Activated CD4-positive, alpha-beta T cell treated with anti-CD3 and anti-CD28 coated beads, Interleukin-2, amount 10 ng/mL, durations not matched to agents 7 days and 5 days (primary cell): ENCODE measurements at regions not wholly inside any gene's neighbourhood (a gene's known extent, or its start where the extent isn't known, plus 50 kb on each side); places are given as distances from the start of the nearest gene placed in this dataset.

Experiments
- CTCF ChIA-PET: fragments of 350-600 bp; sonication (Branson Sonifier 250); formaldehyde crosslinking; loops from one replicate; lab custom pipeline; 2021; ENCODE audit warnings: antibody characterized with exemption; lab: Charles Lee
- POLR2A ChIA-PET: fragments of 350-600 bp; sonication (Branson Sonifier 250); formaldehyde crosslinking; loops from one replicate; lab custom pipeline; 2021; ENCODE audit warnings: antibody characterized with exemption; lab: Charles Lee
- DNase-seq: peaks from one replicate; pipeline ENCODE4 v3.0.0-alpha.2; 2020
- H3K27ac Mint-ChIP-seq: one replicate; pipeline ENCODE4 v1.8.0; 2021; ENCODE audit warnings: mild to moderate bottlenecking, moderate library complexity, mixed read lengths
- H3K27me3 Mint-ChIP-seq: one replicate; pipeline ENCODE4 v1.8.0; 2021; ENCODE audit warnings: mixed read lengths
- H3K36me3 Mint-ChIP-seq: one replicate; pipeline ENCODE4 v1.8.0; 2021; ENCODE audit warnings: low read depth, mixed read lengths
- H3K4me1 Mint-ChIP-seq: one replicate; pipeline ENCODE4 v1.8.0; 2021; ENCODE audit warnings: mixed read lengths
- H3K4me3 Mint-ChIP-seq: one replicate; pipeline ENCODE4 v1.8.0; 2021; ENCODE audit warnings: mild to moderate bottlenecking, moderate library complexity, mixed read lengths
- H3K9me3 Mint-ChIP-seq: one replicate; pipeline ENCODE4 v1.8.0; 2021; ENCODE audit warnings: mixed read lengths

GRCh38 chr9:90986161-90986560 lies 184.5 kb downstream of the SYK start:
- Mint-ChIP-seq H3K4me1 (no peaks in the 10 kb centered on the region), H3K36me3 (no peaks in the 10 kb centered on the region), H3K27me3 (peaks cover 5% of the 10 kb centered on the region), H3K9me3 (no peaks in the 10 kb centered on the region), H3K27ac (no peak overlapping the region), H3K4me3 (no peak overlapping the region)
- no peak for DNase-seq
- POLR2A ChIA-PET: no interaction called here
- CTCF ChIA-PET: interaction anchor here (1.2 kb wide), 1 partner anchor 19 kb away, joined by 3 read pairs; no protein-coding TSS in a partner anchor

- H3K4me1 Mint-ChIP-seq: no peaks in the 10 kb centered on the region
- ChIA-PET CTCF (no interaction called here), POLR2A (no interaction called here)
- no peaks in the 10 kb centered on the region for H3K9me3 Mint-ChIP-seq
- H3K27ac Mint-ChIP-seq: no peak overlapping the region
- no peak overlapping the region for H3K4me3 Mint-ChIP-seq
- H3K27me3 Mint-ChIP-seq: peaks cover 8% of the 10 kb centered on the region
- H3K36me3 Mint-ChIP-seq: no peaks in the 10 kb centered on the region
- no peak for DNase-seq
Measured at GRCh38 chr9:90987566-90987965, 185.9 kb downstream of the SYK start.

- no peak for DNase-seq
- POLR2A ChIA-PET: no interaction called here
- H3K27me3 Mint-ChIP-seq: peaks cover 8% of the 10 kb centered on the region
- CTCF ChIA-PET: no interaction called here
- no peaks in the 10 kb centered on the region for H3K36me3 Mint-ChIP-seq
- H3K4me1 Mint-ChIP-seq: no peaks in the 10 kb centered on the region
- H3K9me3 Mint-ChIP-seq: no peaks in the 10 kb centered on the region
- H3K27ac Mint-ChIP-seq: no peak overlapping the region
- no peak overlapping the region for H3K4me3 Mint-ChIP-seq
Measured at GRCh38 chr9:90988318-90988717, 186.7 kb downstream of the SYK start.

- ChIA-PET POLR2A (no interaction called here), CTCF (interaction anchor here (0.6 to 1.2 kb wide), 3 partner anchors 9 to 394 kb away, joined by 3 read pairs; no protein-coding TSS in a partner anchor)
- H3K27me3 Mint-ChIP-seq: peaks cover 22% of the 10 kb centered on the region
- H3K4me3 Mint-ChIP-seq: no peak overlapping the region
- peaks cover 3% of the 10 kb centered on the region for H3K9me3 Mint-ChIP-seq
- no peak overlapping the region for H3K27ac Mint-ChIP-seq
- no peak for DNase-seq
- no peaks in the 10 kb centered on the region for H3K36me3 Mint-ChIP-seq
- no peaks in the 10 kb centered on the region for H3K4me1 Mint-ChIP-seq
Measured at GRCh38 chr9:90991953-90992352, 190.3 kb downstream of the SYK start.

- DNase-seq: no peak
- ChIA-PET POLR2A (no interaction called here), CTCF (interaction anchor here (1.1 kb wide), 1 partner anchor 32 kb away, joined by 3 read pairs; no protein-coding TSS in a partner anchor)
- Mint-ChIP-seq H3K4me1 (no peaks in the 10 kb centered on the region), H3K36me3 (no peaks in the 10 kb centered on the region), H3K4me3 (no peak overlapping the region), H3K27ac (no peak overlapping the region), H3K27me3 (peaks cover 18% of the 10 kb centered on the region), H3K9me3 (peaks cover 3% of the 10 kb centered on the region)
Measured at GRCh38 chr9:90995516-90995915, 193.9 kb downstream of the SYK start.

GRCh38 chr9:90996154-90997065 lies 194.8 kb downstream of the SYK start:
- Mint-ChIP-seq H3K27ac (no peak overlapping the region), H3K27me3 (peaks cover 14% of the 10 kb centered on the region), H3K36me3 (peaks cover 1% of the 10 kb centered on the region), H3K4me3 (no peak overlapping the region), H3K9me3 (peaks cover 3% of the 10 kb centered on the region), H3K4me1 (no peaks in the 10 kb centered on the region)
- ChIA-PET CTCF (interaction anchor here (1.1 kb wide), 1 partner anchor 32 kb away, joined by 3 read pairs; no protein-coding TSS in a partner anchor), POLR2A (no interaction called here)
- no peak for DNase-seq

- POLR2A ChIA-PET: no interaction called here
- DNase-seq: no peak
- H3K27ac Mint-ChIP-seq: no peak overlapping the region
Measured at GRCh38 chr9:90998573-90998972, 197.0 kb downstream of the SYK start.

GRCh38 chr9:90999425-91000397 lies 198.1 kb downstream of the SYK start:
- H3K36me3 Mint-ChIP-seq: peaks cover 2% of the 10 kb centered on the region
- H3K27ac Mint-ChIP-seq: no peak overlapping the region
- DNase-seq: no peak
- peaks cover 11% of the 10 kb centered on the region for H3K27me3 Mint-ChIP-seq
- ChIA-PET POLR2A (no interaction called here), CTCF (interaction anchor here (0.6 to 1.0 kb wide), 3 partner anchors 9 to 612 kb away, joined by 3 read pairs; no protein-coding TSS in a partner anchor)
- H3K4me3 Mint-ChIP-seq: no peak overlapping the region
- H3K4me1 Mint-ChIP-seq: no peaks in the 10 kb centered on the region
- H3K9me3 Mint-ChIP-seq: no peaks in the 10 kb centered on the region

More at GRCh38 chr9:90998573-90998972, 197.0 kb downstream of the SYK start:
- Mint-ChIP-seq H3K4me1 (no peaks in the 10 kb centered on the region), H3K9me3 (peaks cover 3% of the 10 kb centered on the region), H3K36me3 (peaks cover 2% of the 10 kb centered on the region), H3K4me3 (no peak overlapping the region), H3K27me3 (peaks cover 15% of the 10 kb centered on the region)
- CTCF ChIA-PET: no interaction called here

- Mint-ChIP-seq H3K27me3 (peaks cover 3% of the 10 kb centered on the region), H3K9me3 (no peaks in the 10 kb centered on the region), H3K4me3 (no peak overlapping the region), H3K36me3 (peaks cover 2% of the 10 kb centered on the region), H3K27ac (no peak overlapping the region), H3K4me1 (no peaks in the 10 kb centered on the region)
- no peak for DNase-seq
- POLR2A ChIA-PET: no interaction called here
- CTCF ChIA-PET: interaction anchor here (0.9 kb wide), 1 partner anchor 9 kb away, joined by 3 read pairs; no protein-coding TSS in a partner anchor
Measured at GRCh38 chr9:91001146-91001611, 199.6 kb downstream of the SYK start.

GRCh38 chr9:91004484-91004883 lies 202.9 kb downstream of the SYK start:
- H3K27me3 Mint-ChIP-seq: peaks cover 6% of the 10 kb centered on the region
- ChIA-PET POLR2A (no interaction called here), CTCF (interaction anchor here (1.5 kb wide), 1 partner anchor 14 kb away, joined by 3 read pairs; no protein-coding TSS in a partner anchor)
- H3K9me3 Mint-ChIP-seq: no peaks in the 10 kb centered on the region
- H3K36me3 Mint-ChIP-seq: peaks cover 2% of the 10 kb centered on the region
- H3K4me1 Mint-ChIP-seq: no peaks in the 10 kb centered on the region
- no peak overlapping the region for H3K27ac Mint-ChIP-seq
- no peak for DNase-seq
- H3K4me3 Mint-ChIP-seq: no peak overlapping the region

GRCh38 chr9:91004992-91005391 lies 203.4 kb downstream of the SYK start:
- H3K27ac Mint-ChIP-seq: no peak overlapping the region
- H3K27me3 Mint-ChIP-seq: peaks cover 6% of the 10 kb centered on the region
- H3K9me3 Mint-ChIP-seq: no peaks in the 10 kb centered on the region
- ChIA-PET POLR2A (no interaction called here), CTCF (interaction anchor here (0.8 kb wide), 1 partner anchor 24 kb away, joined by 3 read pairs; no protein-coding TSS in a partner anchor)
- H3K4me3 Mint-ChIP-seq: no peak overlapping the region
- no peak for DNase-seq
- peaks cover 2% of the 10 kb centered on the region for H3K36me3 Mint-ChIP-seq
- no peaks in the 10 kb centered on the region for H3K4me1 Mint-ChIP-seq

GRCh38 chr9:91006046-91006445 lies 204.4 kb downstream of the SYK start:
- DNase-seq: no peak

More at GRCh38 chr9:91006046-91006445, 204.4 kb downstream of the SYK start:
- POLR2A ChIA-PET: no interaction called here
- no peak overlapping the region for H3K4me3 Mint-ChIP-seq
- no peaks in the 10 kb centered on the region for H3K4me1 Mint-ChIP-seq
- peaks cover 2% of the 10 kb centered on the region for H3K36me3 Mint-ChIP-seq
- CTCF ChIA-PET: interaction anchor here (1.5 kb wide), 1 partner anchor 20 kb away, joined by 3 read pairs; no protein-coding TSS in a partner anchor
- no peak overlapping the region for H3K27ac Mint-ChIP-seq
- H3K27me3 Mint-ChIP-seq: peaks cover 6% of the 10 kb centered on the region
- no peaks in the 10 kb centered on the region for H3K9me3 Mint-ChIP-seq
